Inflammatory macrophage (primary cell): ENCODE measurements at regions not wholly inside any gene's neighbourhood (a gene's known extent, or its start where the extent isn't known, plus 50 kb on each side); places are given as distances from the start of the nearest gene placed in this dataset.

Experiments
- DNase-seq, 2 donors: peaks; one replicate each; pipeline ENCODE4 v3.0.0-alpha.2; 2020 to 2022

DNA sequence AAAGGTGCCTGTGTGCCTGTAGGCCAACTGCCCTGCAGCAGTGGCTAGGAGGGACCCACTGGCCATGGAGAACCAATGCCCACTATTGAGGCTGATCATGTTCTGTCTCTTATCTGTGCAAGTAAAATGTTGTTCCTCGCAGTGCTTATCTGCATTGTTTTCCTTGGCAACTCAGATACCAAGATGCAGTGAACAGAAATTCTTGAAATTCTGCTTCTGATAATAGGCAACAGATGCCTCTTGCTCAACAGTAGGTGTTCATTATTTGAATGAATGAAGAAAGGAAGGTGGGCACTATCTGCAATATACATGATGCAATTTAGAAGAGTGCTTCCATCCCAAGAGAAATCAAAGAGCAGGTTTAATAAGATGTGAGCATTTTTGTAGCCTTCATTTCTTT lies 232.2 kb downstream of the NUAK1 start:
- no peak for DNase-seq

DNA sequence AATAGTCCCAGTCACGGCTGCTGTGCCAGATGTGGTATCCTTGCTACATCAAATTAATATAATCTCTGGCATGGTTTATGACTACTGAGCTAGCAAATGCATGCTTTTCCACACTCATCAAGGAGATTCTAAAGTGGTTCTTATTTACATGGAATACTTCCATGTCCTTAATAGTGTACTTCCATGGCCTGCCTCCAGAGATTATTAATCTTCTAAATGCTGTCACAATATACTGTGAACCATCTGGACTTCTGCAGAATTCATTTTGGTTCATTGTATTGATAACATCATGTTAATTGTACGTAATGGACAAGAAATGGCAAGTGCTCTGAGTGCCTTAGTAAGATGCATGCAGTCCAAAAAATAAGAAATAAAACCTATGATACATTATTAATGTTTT lies 230.8 kb downstream of the NUAK1 start:
- DNase-seq, result no peak

DNA sequence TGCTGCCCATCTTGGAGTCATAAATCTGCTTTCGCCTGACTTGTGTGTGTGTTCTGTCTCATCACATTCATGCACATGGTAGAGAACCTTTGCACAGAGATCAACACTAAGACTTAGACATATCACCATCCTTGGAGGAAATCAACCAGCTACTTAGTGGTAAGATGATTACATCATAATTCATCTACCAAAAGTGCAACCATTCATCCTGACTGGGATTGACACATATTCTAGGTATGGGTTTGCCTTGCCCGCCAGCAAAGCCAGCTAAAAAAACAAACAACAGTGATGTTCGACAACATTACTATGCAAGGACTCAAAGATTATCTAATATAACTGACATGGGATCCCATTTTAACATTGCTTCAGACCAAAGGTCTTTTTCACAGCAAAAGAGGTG lies 228.7 kb downstream of the NUAK1 start:
- no peak for DNase-seq

DNA sequence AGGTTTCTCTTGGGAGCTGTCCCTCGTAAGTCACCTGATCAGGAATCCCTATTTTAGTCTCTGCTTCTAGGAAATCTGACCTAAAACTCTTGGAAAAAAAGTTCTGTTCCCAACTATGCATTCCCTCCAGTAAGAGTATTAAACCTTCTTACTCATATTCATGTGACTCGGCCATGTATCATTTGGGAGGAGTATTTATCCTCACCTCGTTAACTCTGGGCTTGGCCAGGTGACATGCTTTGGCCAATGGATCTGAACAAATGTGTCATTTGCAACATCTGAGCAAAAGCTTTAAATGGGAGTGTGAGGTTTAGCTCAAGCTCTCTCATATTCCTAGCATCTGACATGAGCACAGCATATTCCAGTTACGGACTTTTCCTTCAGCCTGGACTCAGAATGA lies 226.8 kb downstream of the NUAK1 start:
- DNase-seq, result no peak

DNA sequence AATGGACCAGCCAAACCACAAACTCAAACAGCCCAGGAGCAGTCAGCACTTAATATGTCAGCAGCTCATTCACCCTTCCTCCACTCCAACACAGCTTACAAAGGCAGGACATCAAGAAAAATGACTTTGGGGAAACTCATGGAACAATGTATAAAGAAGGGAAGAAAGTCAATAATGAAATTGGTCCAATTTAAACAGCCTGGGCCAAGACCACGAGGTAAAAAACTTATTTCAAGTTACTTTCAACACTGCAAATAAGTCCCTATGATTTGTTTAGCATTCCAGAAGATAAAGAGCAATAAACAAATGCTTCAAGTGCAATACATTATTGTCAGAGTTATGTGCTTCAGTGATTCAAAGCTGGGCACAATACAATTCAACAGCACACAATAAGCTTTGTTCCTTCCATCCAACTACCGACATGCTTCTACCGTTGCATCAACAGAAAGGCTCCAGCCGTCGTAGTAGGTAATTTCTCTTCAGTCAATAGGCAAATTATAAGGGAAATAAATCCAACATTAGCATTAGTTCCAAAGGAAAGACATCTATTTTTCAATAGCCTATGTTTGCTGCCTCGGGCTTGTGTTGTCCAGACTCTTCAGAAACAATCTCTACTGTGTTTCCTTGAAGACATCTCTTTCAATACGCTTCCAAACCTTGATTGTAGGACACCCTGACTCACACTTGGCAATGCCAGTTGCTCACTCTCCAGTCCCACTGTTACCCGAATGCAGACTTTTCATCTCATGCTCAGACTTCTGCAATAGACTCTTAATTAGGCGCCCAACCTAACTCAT lies 225.7 kb downstream of the NUAK1 start:
- no peak for DNase-seq

DNA sequence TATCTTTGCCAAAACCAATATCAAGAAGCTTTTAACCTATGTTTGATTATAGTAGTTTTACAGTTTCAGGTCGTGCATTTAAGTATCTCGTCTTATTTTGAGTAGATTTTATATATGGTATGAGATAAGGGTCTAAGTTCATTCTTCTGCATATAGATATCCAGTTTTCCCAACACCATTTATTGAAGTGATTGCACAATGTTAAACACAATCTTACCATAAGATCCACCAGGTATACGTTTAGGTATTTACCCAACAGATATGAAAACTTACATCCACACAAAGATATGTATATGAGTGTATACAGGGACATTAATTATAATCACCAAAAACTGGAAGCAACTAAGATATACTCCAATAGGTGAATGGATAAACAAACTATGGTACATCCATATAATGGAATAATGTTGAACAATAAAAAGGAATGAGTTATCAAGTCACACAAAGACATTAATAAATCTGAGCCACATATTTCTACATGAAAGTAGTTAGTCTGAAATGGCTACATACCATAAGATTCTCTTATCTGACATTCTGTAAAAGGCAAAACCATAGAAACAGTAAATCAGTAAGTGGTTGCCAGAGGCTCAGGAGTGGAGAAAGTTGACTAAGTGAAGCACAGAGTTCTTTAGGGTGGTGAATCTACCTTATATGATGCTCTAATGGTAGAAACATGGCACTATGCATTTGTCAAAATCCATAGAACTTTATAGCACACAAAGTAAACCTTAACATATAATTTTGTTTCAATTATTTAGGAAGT lies 222.6 kb downstream of the NUAK1 start:
- no peak for DNase-seq

DNA sequence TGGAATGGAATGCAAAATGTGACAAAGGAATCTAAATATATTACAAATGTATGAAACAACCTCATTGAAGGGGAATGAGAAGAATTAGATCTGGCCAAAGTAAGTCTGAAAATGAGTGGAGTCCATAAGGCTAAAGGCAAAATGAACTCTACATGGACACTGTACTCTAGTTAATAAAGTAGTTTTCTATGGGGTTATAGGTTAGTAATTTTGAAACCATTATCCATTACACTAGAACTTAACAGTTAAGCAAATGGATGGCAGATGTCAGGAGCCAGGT lies 222.1 kb downstream of the NUAK1 start:
- DNase-seq, result no peak

DNA sequence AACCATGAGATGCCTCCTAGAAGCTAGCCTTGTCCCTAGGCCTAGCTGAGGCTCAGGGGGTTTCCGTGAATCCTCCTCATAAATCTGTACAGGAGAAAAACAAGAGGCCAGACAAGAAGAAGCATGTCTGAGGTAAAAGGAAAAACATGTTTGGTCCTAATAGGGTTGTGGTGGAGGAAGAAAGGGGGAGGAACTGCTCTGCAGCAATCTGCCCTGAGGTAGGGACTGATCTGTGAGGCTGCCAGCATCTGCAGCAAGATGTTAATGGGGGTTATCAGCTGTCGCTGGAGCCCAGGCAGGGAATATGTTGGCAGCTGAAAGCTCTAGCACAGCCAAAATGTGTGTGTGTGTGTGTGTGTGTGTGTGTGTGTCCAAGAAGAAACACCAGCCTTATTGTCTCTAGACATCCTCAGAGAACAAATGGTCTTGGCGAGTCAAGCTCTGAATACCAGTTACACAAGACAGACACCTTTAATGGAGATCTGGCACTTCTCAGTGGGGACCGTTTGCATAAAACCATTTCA lies 218.5 kb downstream of the NUAK1 start:
- DNase-seq, result no peak

DNA sequence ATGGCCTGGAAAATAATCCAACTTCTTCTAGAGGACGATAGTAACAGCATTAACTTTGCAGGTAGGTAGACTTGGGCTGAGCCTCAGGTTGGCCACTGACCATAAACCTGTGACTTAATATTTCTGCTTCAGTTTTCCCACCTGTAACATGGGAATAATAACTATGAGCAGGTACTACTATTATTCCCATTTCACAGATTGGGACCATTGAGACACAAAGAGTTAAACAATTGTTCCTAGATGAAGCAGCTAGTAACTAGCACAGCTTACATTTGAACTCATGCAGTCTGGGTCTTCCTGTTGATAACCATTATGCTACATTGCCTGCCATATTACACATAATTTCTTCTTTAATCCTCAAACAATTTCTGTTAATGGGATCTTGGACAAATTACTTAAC lies 217.7 kb downstream of the NUAK1 start:
- no peak for DNase-seq

DNA sequence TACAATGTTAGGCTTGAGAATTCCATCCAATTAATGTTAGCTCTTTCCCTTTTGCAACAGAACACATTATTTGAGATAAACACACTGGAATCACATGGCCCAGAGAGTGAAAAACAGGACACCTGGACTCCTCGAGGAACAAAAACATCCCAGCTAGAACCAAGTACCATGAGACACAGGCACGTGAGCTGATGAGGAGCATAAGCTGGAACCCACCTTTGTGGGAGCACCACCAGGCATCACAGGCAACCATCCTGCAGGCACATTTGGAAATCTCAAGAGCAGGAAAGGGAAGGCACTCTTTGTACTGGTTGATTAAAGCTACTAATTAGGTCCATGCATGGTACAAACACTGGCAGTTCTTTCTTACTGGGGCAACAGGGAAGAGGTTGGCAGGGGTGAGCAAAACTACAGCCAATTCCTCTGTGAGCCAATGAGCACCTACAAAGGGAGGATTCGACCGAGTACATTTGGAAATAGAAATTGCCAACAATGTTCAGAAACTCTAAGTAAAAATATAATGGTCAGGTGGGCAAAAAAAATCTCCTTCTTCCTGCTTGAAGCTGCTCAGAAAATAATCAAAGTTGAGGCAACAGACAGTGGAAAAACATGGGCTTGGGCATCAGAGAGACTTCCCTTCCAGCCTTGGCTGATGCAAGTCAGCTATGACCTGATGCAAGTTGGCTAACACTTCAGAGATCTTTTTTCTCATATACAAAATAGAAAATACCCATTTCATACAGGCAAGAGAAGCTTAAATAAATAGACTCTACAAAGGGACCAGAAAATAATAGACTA lies 216.7 kb downstream of the NUAK1 start:
- DNase-seq, result no peak

DNA sequence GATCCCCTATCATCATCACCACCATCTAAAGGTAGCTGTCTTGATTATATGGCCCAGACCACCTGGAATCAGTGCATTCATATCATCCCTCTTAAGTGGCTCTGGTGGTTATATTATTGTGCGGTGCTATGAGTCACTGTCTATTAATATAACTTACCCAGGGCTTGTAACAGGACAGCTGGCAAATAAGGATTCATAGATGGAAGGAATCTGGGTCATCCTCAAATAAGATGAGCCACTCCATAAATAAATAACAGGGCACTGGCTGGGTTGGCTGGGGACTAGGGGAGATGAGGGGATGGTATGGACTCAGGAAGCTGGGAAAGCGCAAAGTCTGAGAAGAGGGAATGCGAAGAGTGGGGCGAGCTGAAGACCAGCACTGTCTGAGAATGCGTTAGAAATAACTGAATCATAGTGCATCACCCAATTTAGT lies 216.1 kb downstream of the NUAK1 start:
- DNase-seq, result no peak

DNA sequence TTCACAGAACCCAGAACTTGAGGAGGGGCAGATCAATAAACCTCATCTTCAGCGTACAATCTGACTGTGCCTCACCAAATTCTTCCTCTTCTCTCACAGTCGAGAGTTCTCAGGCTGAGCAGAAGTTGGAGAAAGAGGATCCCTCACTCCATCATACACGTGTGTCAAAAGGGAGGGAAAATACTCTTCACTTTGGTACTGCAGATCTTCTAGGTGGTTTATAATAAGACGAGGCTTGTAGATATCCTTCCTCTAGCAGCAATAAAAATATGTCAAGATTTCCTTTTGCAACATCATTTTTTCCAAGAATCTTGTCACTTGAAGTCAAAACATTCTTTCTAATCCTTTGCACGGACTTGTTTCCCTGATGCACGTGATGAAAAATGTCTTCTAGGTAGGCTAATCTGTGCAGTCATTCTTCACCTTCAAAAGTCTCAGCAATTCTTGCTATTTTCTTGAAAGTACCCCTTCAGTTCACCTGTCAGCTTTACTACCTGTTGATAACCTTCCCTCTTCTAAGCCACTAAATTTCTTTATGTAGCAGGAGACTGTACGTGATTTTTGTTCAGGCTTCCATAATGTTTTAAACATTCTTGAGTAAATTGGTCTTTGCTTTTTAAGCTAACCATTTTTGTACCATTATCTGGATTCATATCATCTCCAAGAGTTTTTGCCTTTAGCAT lies 214.1 kb downstream of the NUAK1 start:
- no peak for DNase-seq

DNA sequence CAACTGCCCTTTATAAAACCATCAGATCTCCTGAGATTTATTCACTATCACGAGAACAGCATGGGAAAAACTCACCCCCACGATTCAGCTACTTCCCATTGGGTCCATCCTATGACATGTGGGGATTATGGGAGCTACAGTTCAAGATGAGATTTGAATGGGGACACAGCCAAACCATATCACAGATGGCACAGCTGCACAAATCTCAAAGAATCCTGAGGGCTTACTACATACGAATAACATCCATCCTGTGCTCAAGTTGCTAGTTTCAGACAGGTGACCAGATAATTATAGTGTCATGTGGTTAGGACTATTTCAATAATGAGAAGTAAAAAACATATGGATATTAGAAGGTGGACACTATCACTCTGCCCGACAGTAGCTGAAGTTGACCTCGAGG lies 211.2 kb downstream of the NUAK1 start:
- DNase-seq, result no peak

DNA sequence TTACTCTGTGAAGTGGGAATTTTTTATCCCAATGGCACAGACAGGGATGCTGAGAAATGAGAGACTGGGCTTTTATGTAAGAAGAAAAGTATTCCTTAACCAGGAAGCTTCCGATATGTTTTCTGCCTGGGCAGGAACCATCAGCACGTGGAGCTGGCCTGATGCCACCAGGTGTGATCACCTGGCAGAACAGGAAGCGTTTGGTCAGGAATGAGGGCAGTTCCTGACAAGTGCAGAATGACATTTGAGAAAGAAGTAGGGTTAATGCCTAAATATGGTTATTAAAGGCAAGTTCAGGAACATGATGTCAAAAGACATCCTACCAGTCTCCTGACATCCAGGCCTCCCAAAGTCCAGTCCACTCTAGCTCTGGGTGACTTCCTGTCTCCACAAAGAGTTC lies 210.3 kb downstream of the NUAK1 start:
- no peak for DNase-seq

DNA sequence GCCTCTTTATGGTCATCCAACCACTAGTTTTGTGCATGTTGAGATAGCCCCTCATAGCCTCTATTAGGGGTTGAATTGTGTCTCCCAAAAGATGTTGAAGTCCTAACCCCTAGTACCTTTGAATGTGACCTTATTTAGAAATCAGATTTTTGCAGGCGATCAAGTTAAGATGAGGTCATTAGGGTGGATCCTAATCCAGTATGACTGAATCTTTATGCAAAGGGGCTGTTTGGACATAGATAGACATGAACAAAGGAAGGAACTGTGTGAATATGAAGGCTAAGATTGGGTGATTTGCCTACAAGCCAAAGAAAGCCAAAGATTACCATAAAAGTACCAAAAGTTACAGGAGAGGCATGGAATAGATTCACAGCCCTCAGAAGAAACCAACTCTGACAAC lies 209.6 kb downstream of the NUAK1 start:
- DNase-seq, result no peak

DNA sequence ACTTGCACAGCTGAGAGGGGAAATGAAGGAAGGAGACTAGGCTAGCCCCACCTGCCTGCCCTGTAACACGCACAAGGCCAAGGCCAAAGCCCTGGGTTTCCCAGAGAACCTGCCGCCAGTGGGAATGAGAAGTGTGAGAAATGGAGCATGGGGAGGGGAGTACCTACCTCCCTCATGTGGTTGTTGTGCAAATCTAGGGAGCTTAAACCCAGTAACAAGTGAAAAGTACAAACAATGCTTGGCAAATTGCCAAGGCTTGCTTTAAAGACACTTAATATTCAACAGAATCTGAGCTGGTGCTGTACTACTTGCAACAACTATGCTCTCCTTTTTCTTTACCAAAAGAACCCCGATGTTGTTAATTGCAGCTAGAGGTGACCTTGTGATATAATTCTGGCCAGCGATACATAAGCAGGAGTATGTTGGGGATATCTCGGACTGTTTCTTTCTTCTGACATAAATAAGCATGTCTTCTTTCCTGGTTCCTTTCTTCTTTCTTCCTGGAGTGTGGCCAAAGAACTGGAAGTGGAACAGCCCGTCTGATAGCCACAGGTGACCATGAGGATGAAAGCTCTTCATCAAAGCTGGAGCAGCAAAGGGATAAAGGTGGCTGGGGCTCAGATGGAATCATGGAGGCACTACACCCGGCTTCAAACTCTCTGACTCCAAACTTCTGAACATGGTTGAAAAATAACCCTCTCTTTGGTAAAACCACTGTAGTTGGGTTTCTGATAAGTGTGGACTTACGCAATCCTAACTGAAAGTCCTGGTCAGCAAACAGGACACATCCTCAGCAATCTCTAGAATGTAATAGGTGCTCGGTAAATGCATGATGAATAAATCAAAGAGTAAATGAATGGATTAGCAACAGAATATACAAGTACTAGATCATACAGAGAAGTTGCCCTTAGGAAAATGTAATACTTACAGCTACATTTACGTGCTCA lies 207.9 kb downstream of the NUAK1 start:
- DNase-seq, result no peak

DNA sequence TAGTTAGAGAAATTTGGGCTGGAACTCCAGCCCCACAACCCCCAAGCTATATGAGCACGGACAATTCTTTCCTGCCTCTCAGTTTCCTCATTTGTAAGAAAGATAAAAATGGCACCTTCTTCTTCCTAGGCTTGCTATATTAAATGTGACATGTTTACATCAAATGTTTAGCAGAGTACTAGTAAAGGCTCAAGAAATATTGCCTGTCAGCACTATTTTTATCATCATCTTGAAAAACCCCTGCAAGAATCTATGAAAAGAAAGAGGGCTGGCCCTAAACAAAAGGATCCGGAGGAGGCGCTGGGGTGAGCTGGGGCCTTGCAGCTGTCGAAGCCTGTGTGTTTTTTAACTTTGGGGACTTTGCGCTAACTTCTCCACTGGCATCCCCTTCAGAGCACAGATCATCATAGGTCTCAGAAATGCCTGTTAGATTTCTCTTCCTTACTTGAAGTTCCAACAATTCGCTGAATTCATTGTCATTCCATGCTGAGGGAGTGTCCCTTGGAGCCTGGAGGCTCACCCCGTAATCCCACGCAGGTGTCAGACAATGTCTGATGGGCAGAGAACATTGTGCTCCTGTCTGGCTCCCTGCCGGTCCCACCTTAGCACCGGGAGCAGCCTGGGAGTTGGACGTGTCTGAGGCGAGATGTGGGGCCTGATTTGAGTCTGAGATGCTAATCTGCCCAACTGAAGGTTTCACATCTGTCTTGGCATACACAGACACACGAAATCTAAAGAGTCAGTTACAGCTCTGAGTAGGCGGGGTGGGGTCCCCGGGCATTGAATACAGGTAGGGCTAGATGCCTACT lies 206.8 kb downstream of the NUAK1 start:
- no peak for DNase-seq

DNA sequence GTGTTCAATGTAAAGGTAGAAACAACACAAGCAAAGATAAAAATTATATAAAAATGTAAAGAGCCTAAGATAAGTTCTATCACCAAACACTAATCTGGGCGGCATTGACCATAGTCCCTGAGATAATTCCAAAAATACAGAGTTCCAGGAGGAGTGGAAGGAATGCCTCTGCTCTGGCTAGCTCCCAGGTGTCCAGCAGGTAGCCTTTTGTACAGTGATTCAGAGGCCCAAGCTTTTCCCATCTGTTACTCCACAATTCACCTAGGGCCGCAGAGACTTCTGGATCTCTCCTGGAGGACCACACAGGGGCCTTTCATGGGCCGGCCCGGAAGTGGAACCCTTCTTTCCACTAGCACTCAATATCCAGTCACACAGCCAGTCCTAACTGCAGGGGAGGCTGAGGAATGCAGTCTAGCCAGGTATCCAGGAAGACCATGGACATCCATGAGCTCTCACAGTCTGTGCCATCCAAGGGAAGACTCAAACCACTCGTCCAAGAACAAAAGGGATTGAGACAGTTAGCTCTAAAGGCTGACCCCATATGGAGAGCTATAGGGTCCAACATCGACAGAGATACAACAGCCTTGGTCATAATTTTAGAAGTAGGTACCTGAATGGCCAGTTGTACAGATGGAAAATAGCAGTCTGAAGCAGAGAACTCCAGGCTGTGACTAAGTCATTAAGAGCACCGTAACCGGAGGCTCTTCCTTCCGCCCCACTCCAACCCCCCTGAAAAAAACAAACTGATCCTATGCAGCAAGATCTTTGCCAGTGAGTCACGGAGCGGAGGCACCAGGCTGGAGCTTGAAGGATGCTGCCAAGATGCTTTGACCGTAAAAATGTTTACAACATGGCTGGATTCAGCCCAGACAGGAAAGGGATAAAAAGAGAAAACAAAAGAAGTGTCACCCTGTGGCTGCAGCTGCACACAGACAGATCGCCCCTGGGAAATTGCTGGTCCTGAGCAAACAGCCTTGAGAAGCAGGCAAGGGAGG lies 204.8 kb downstream of the NUAK1 start:
- no peak for DNase-seq

DNA sequence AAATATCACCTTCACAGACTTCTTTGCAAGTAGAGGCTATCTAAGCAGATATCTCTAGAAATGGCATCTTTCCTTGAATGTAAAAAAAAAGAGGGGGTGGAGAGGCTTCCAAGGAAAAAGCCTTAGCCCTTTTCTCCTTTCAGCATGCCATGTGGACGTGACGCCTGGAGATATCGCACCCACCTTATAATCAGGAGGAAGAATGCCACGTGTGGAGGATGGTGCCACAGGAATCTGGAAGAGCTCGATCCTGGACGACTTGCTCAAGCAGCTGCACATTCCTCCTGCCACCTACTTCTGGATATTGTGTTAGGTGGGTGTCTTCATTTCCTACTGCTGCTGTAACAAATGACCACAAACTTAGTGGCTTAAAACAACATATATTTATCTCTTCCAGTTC lies 203.6 kb downstream of the NUAK1 start:
- DNase-seq, result no peak
